ENCODE measurements at regions not wholly inside any gene's neighbourhood (a gene's known extent, or its start where the extent isn't known, plus 50 kb on each side); places are given as distances from the start of the nearest gene placed in this dataset.

GRCh38 chr13:60976367-60976766 lies 439.3 kb downstream of the PCDH20 start:
- Histone ChIP-seq H3K79me2 (ENCODE audit: control insufficient read depth, insufficient read depth, low read length, unreplicated experiment) (no peaks in the 10 kb centered on the region), H2AFZ (ENCODE audit: low read length, unreplicated experiment) (no peak overlapping the region), H3K36me3 (ENCODE audit: insufficient read depth, low read length) (no peaks in the 10 kb centered on the region), H3K27ac (ENCODE audit: low read depth, low read length) (no peak overlapping the region), H3K27me3 (ENCODE audit: insufficient read depth, low read length) (no peaks in the 10 kb centered on the region), H3K4me3 (ENCODE audit: low read depth, low read length) (no peak overlapping the region), H3K4me1 (ENCODE audit: control insufficient read depth, insufficient read depth, low read length, unreplicated experiment) (no peaks in the 10 kb centered on the region)

DNA sequence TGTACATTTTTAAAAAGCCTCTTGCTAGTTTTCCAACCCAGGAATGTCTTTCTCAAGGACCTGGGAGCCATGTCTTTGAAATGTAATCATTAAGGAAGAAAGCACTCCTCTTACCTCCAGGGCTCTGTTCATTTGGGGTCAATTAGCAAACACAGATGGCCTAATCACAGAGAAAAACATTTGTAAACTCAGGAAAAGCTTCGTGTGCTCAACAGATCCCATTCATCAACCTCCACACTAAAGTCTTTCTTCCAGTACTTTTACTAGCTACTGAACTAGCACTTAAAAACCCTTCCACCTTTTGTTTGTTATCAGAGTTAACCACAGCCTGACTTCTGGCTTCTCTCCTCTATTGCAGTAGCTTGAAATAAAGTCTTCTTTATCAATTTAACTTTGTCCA lies 441.4 kb downstream of the PCDH20 start:
- no peaks in the 10 kb centered on the region for H3K4me1 ChIP-seq (ENCODE audit: control insufficient read depth, insufficient read depth, low read length, unreplicated experiment)
- no peaks in the 10 kb centered on the region for H3K27me3 ChIP-seq (ENCODE audit: insufficient read depth, low read length)
- no peaks in the 10 kb centered on the region for H3K79me2 ChIP-seq (ENCODE audit: control insufficient read depth, insufficient read depth, low read length, unreplicated experiment)
- no peak overlapping the region for H3K4me3 ChIP-seq (ENCODE audit: low read depth, low read length)
- no peaks in the 10 kb centered on the region for H3K36me3 ChIP-seq (ENCODE audit: insufficient read depth, low read length)
- H2AFZ ChIP-seq (ENCODE audit: low read length, unreplicated experiment) = no peak overlapping the region
- no peak overlapping the region for H3K27ac ChIP-seq (ENCODE audit: low read depth, low read length)

DNA sequence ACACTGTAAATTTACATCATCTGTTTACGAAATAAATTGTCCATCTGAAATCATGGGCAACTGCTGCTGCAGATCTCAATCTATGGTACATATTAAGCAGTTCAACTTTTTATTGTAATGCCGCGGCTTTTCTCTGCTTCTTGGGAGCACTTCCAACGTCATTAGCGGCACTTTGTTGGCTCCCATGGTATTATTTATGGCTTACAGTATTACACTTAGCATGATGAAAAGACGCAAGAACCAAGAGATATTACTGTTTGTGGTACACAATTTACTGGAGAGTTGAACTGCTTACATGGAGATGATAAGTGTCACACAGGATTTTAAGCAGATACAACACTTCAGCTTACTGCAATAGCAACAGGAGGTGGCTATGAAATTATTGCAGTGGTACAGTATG lies 442.1 kb downstream of the PCDH20 start:
- no peak overlapping the region for H3K27ac ChIP-seq (ENCODE audit: low read depth, low read length)
- H3K4me3 ChIP-seq (ENCODE audit: low read depth, low read length) = no peak overlapping the region
- no peaks in the 10 kb centered on the region for H3K27me3 ChIP-seq (ENCODE audit: insufficient read depth, low read length)
- H3K79me2 ChIP-seq (ENCODE audit: control insufficient read depth, insufficient read depth, low read length, unreplicated experiment) = no peaks in the 10 kb centered on the region
- no peak overlapping the region for H2AFZ ChIP-seq (ENCODE audit: low read length, unreplicated experiment)
- H3K36me3 ChIP-seq (ENCODE audit: insufficient read depth, low read length) = no peaks in the 10 kb centered on the region
- H3K4me1 ChIP-seq (ENCODE audit: control insufficient read depth, insufficient read depth, low read length, unreplicated experiment) = no peaks in the 10 kb centered on the region

DNA sequence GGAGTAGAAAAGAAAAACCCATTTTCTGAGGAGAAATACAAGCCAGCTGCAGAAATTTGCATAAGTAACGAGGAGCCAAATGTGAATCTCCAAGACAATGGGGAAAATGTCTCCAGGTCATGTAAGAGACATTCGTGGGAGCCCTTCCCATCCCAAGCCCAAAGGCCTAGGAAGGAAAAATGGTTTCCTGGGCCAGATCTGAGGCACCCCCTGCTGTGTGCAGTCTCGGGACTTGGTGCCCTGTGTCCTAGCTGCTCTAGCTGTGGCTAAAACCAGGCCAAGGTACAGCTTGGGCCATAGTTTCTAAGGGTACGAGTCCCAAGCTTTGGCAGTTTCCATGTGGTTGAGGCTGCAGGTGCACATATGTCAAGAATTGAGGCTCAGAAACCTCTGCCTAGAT lies 444.9 kb downstream of the PCDH20 start:
- Histone ChIP-seq H3K27ac (ENCODE audit: low read depth, low read length) (no peak overlapping the region), H2AFZ (ENCODE audit: low read length, unreplicated experiment) (no peak overlapping the region), H3K27me3 (ENCODE audit: insufficient read depth, low read length) (no peaks in the 10 kb centered on the region)

DNA sequence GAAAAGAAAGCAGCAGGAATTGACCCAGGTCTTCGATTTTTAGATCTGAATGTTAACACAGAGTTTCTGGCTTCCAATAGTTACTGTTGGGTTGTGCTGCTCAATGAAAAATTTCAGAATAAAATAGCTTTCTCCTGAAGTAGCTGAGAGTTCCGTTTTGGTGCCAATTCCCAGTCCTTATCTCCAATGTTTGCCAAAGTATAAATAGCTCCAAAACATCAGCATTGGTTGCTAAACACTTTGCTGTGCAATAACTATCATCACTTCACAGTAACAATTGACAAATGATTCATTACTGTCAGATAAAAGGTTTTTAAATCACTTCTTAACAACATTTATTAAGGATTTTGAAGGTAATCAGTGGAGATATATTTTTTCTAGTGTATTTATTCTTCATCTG lies 446.0 kb downstream of the PCDH20 start:
- no peaks in the 10 kb centered on the region for H3K27me3 ChIP-seq (ENCODE audit: insufficient read depth, low read length)
- H3K36me3 ChIP-seq (ENCODE audit: insufficient read depth, low read length) = no peaks in the 10 kb centered on the region
- H3K4me1 ChIP-seq (ENCODE audit: control insufficient read depth, insufficient read depth, low read length, unreplicated experiment) = no peaks in the 10 kb centered on the region
- H2AFZ ChIP-seq (ENCODE audit: low read length, unreplicated experiment) = no peak overlapping the region
- H3K27ac ChIP-seq (ENCODE audit: low read depth, low read length) = no peak overlapping the region
- H3K79me2 ChIP-seq (ENCODE audit: control insufficient read depth, insufficient read depth, low read length, unreplicated experiment) = no peaks in the 10 kb centered on the region
- no peak overlapping the region for H3K4me3 ChIP-seq (ENCODE audit: low read depth, low read length)

More for the DNA sequence above, 444.9 kb downstream of the PCDH20 start:
- H3K4me1 ChIP-seq (ENCODE audit: control insufficient read depth, insufficient read depth, low read length, unreplicated experiment) = no peaks in the 10 kb centered on the region
- no peaks in the 10 kb centered on the region for H3K36me3 ChIP-seq (ENCODE audit: insufficient read depth, low read length)
- H3K79me2 ChIP-seq (ENCODE audit: control insufficient read depth, insufficient read depth, low read length, unreplicated experiment) = no peaks in the 10 kb centered on the region
- H3K4me3 ChIP-seq (ENCODE audit: low read depth, low read length) = no peak overlapping the region

- H3K79me2 ChIP-seq (ENCODE audit: control insufficient read depth, insufficient read depth, low read length, unreplicated experiment) = no peaks in the 10 kb centered on the region
- H3K4me3 ChIP-seq (ENCODE audit: low read depth, low read length) = no peak overlapping the region
- no peaks in the 10 kb centered on the region for H3K27me3 ChIP-seq (ENCODE audit: insufficient read depth, low read length)
- H2AFZ ChIP-seq (ENCODE audit: low read length, unreplicated experiment) = no peak overlapping the region
- H3K27ac ChIP-seq (ENCODE audit: low read depth, low read length) = no peak overlapping the region
- no peaks in the 10 kb centered on the region for H3K36me3 ChIP-seq (ENCODE audit: insufficient read depth, low read length)
- H3K4me1 ChIP-seq (ENCODE audit: control insufficient read depth, insufficient read depth, low read length, unreplicated experiment) = no peaks in the 10 kb centered on the region
Measured at GRCh38 chr13:60959427-60959826, 456.2 kb downstream of the PCDH20 start.

GRCh38 chr13:60957816-60958215 lies 457.8 kb downstream of the PCDH20 start:
- Histone ChIP-seq H3K36me3 (ENCODE audit: insufficient read depth, low read length) (no peaks in the 10 kb centered on the region), H3K27ac (ENCODE audit: low read depth, low read length) (no peak overlapping the region), H3K4me3 (ENCODE audit: low read depth, low read length) (no peak overlapping the region), H3K27me3 (ENCODE audit: insufficient read depth, low read length) (no peaks in the 10 kb centered on the region), H3K4me1 (ENCODE audit: control insufficient read depth, insufficient read depth, low read length, unreplicated experiment) (no peaks in the 10 kb centered on the region), H2AFZ (ENCODE audit: low read length, unreplicated experiment) (no peak overlapping the region), H3K79me2 (ENCODE audit: control insufficient read depth, insufficient read depth, low read length, unreplicated experiment) (no peaks in the 10 kb centered on the region)

DNA sequence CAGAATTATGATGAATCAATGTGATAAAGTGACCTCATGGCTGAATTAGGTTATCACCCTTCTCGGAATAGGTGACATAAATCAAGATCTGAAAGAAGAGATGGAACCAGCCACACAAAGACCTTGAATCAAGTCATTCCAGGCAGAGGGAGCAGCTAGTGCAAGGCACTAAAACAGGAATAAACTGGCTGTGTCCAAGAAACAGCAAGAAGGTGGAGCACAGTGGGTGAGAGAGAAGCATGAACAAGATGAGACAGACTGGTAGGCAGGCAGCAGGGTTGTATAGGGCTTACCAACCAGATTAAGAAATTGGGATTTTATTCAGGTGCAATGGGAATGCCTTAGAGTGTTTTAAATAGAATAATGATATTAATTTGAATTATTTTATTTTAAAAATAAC lies 470.3 kb downstream of the PCDH20 start:
- Histone ChIP-seq H3K79me2 (ENCODE audit: control insufficient read depth, insufficient read depth, low read length, unreplicated experiment) (no peaks in the 10 kb centered on the region), H3K27me3 (ENCODE audit: insufficient read depth, low read length) (no peaks in the 10 kb centered on the region), H3K27ac (ENCODE audit: low read depth, low read length) (no peak overlapping the region), H3K4me1 (ENCODE audit: control insufficient read depth, insufficient read depth, low read length, unreplicated experiment) (no peaks in the 10 kb centered on the region), H2AFZ (ENCODE audit: low read length, unreplicated experiment) (no peak overlapping the region), H3K36me3 (ENCODE audit: insufficient read depth, low read length) (no peaks in the 10 kb centered on the region), H3K4me3 (ENCODE audit: low read depth, low read length) (no peak overlapping the region)

- Histone ChIP-seq H3K4me1 (ENCODE audit: control insufficient read depth, insufficient read depth, low read length, unreplicated experiment) (no peaks in the 10 kb centered on the region), H2AFZ (ENCODE audit: low read length, unreplicated experiment) (no peak overlapping the region), H3K27me3 (ENCODE audit: insufficient read depth, low read length) (no peaks in the 10 kb centered on the region), H3K27ac (ENCODE audit: low read depth, low read length) (no peak overlapping the region), H3K4me3 (ENCODE audit: low read depth, low read length) (no peak overlapping the region), H3K79me2 (ENCODE audit: control insufficient read depth, insufficient read depth, low read length, unreplicated experiment) (no peaks in the 10 kb centered on the region), H3K36me3 (ENCODE audit: insufficient read depth, low read length) (no peaks in the 10 kb centered on the region)
Measured at GRCh38 chr13:60944863-60945262, 470.8 kb downstream of the PCDH20 start.

- H3K27ac ChIP-seq (ENCODE audit: low read depth, low read length) = no peak overlapping the region
- H3K4me3 ChIP-seq (ENCODE audit: low read depth, low read length) = no peak overlapping the region
- H3K36me3 ChIP-seq (ENCODE audit: insufficient read depth, low read length) = no peaks in the 10 kb centered on the region
- no peaks in the 10 kb centered on the region for H3K27me3 ChIP-seq (ENCODE audit: insufficient read depth, low read length)
- H2AFZ ChIP-seq (ENCODE audit: low read length, unreplicated experiment) = no peak overlapping the region
- no peaks in the 10 kb centered on the region for H3K79me2 ChIP-seq (ENCODE audit: control insufficient read depth, insufficient read depth, low read length, unreplicated experiment)
- no peaks in the 10 kb centered on the region for H3K4me1 ChIP-seq (ENCODE audit: control insufficient read depth, insufficient read depth, low read length, unreplicated experiment)
Measured at GRCh38 chr13:60944016-60944415, 471.6 kb downstream of the PCDH20 start.

DNA sequence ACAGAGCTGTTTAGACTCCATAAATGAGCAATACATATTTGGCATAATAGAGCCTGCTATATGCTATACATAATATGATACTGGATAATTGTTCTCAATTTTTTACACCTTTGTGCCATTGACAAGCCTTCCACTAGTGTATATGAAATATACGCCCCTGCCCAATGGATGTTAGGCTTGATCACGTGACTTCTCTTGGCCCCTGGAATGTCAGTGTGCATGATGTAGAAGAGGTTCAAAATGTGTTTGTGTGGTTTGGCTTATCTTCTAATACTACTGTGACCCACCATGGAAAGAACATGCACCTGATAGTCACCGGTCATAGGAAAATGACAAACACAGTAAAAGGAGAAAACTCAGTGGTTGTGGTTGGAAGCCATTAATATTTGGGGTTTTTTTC lies 479.4 kb downstream of the PCDH20 start:
- no peak overlapping the region for H2AFZ ChIP-seq (ENCODE audit: low read length, unreplicated experiment)
- no peak overlapping the region for H3K27ac ChIP-seq (ENCODE audit: low read depth, low read length)
- H3K4me3 ChIP-seq (ENCODE audit: low read depth, low read length) = no peak overlapping the region
- H3K4me1 ChIP-seq (ENCODE audit: control insufficient read depth, insufficient read depth, low read length, unreplicated experiment) = no peaks in the 10 kb centered on the region
- no peaks in the 10 kb centered on the region for H3K79me2 ChIP-seq (ENCODE audit: control insufficient read depth, insufficient read depth, low read length, unreplicated experiment)
- H3K36me3 ChIP-seq (ENCODE audit: insufficient read depth, low read length) = no peaks in the 10 kb centered on the region
- H3K27me3 ChIP-seq (ENCODE audit: insufficient read depth, low read length) = no peaks in the 10 kb centered on the region

GRCh38 chr13:60933638-60934037 lies 482.0 kb downstream of the PCDH20 start:
- Histone ChIP-seq H3K4me3 (ENCODE audit: low read depth, low read length) (no peak overlapping the region), H3K36me3 (ENCODE audit: insufficient read depth, low read length) (no peaks in the 10 kb centered on the region), H3K79me2 (ENCODE audit: control insufficient read depth, insufficient read depth, low read length, unreplicated experiment) (no peaks in the 10 kb centered on the region), H3K27ac (ENCODE audit: low read depth, low read length) (no peak overlapping the region), H3K27me3 (ENCODE audit: insufficient read depth, low read length) (no peaks in the 10 kb centered on the region), H2AFZ (ENCODE audit: low read length, unreplicated experiment) (no peak overlapping the region), H3K4me1 (ENCODE audit: control insufficient read depth, insufficient read depth, low read length, unreplicated experiment) (no peaks in the 10 kb centered on the region)
